GM23248 (cell line): ENCODE measurements at regions not wholly inside any gene's neighbourhood (a gene's known extent, or its start where the extent isn't known, plus 50 kb on each side); places are given as distances from the start of the nearest gene placed in this dataset.

Experiments
- EZH2 ChIP-seq: fragments of 200-600 bp; sonication (generic); IDR thresholded peaks from 2 replicates; pipeline ENCODE4 v1.6.1; 2018; ENCODE audit warnings: antibody characterized with exemption, mild to moderate bottlenecking; ENCODE audit not compliant: insufficient read depth, poor library complexity, severe bottlenecking
- EZH2phosphoT487 ChIP-seq: fragments of 200-600 bp; sonication (generic); IDR thresholded peaks from 2 replicates; pipeline ENCODE4 v1.6.1; 2018; ENCODE audit warnings: antibody characterized with exemption, moderate library complexity, mild to moderate bottlenecking, low read depth; ENCODE audit not compliant: insufficient read depth

DNA sequence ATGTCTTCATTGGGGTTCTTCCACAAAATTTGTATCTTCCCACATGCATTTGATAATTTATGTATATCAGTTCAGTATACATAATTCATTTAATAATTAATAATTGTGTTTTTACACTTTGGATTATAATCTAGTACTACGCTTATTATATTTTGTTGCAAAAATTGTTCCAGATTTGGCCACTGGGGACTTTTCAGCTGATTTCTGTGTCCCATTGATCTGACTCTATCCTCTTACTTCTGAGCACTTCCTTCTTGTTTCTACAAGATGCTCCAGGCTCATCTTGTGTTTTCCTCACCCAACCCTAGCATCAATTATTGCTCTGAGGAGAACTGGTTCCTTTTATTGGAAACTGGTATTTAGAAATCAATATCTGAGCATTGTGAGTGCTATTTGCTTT is 215.3 kb upstream of the CDH19 start:
- TF ChIP-seq EZH2phosphoT487 (no peak), EZH2 (no peak)
